NCI-H446 treated with DMSO at 0.1 percent for 48 hours (cell line): ENCODE measurements at regions not wholly inside any gene's neighbourhood (a gene's known extent, or its start where the extent isn't known, plus 50 kb on each side); places are given as distances from the start of the nearest gene placed in this dataset.
"Not testable (repeated sequence)": the region's sequence is repeated elsewhere in the genome, so short reads cannot be mapped to it uniquely, and the experiment has no call there.

Source experiments
- DNase-seq: peaks from one replicate; lab custom pipeline; 2025; lab: John Stamatoyannopoulos, UW

DNA sequence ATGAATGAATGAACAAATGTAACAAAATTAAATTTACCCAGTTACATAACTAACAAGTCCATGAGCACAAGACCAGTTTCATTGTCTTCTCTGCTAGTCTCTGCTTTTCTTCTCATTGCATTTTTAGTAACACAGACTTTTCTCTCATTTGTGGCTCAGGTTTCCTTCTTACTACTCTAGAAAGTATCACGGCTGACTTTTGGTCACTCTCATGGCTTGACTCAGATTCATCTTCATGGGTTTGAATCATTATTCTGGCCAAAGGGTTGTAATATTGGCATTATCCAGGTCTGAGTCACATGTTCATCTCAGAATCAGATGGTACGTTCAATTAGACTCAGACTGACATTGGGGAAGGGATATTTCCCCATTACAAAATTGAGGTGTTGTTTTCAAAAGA, 121.5 kb upstream of the SATB1 start:
- no peak for DNase-seq

DNA sequence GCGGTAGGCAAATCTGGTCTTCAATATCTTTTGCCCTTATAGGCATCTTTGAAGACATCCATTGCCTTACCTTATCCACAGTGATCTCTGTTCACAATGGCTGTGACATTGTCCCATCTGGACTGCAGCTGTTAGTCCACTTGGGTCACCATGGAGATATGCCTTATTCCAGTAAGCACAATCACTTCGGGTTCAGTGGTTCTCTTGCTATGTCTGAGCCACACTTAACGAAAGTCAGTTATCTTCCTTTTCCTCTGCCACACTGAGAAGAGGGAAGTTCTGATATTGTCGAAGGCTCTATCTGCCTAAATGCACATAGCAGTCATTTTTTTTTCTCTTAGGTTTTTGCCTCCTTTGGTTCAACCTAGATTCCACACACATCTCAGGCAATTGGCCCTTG, 119.0 kb upstream of the SATB1 start:
- DNase-seq = no peak

GRCh38 chr3:18538463-18539230, 113.5 kb upstream of the SATB1 start:
- no peak for DNase-seq

- no peak for DNase-seq
Observed at GRCh38 chr3:18533039-18533438, 107.9 kb upstream of the SATB1 start.

- no peak for DNase-seq
Observed at GRCh38 chr3:18531662-18532061, 106.5 kb upstream of the SATB1 start.

- no peak for DNase-seq
Observed at GRCh38 chr3:18529631-18530030, 104.5 kb upstream of the SATB1 start.

GRCh38 chr3:18527691-18528090, 102.6 kb upstream of the SATB1 start:
- no peak for DNase-seq

- DNase-seq = no peak
Observed at GRCh38 chr3:18526667-18527066, 101.5 kb upstream of the SATB1 start.

DNA sequence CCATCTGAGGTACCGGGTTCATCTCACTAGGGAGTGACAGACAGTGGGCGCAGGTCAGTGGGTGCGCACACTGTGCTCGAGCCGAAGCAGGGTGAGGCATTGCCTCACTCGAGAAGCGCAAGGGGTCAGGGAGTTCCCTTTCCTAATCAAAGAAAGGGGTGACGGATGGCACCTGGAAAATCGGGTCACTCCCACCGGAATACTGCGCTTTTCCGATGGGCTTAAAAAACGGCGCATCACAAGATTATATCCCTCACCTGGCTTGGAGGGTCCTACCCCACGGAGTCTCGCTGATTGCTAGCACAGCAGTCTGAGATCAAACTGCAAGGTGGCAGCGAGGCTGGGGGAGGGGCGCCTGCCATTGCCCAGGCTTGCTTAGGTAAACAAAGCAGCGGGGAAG, 91.0 kb upstream of the SATB1 start:
- DNase-seq = not testable (repeated sequence)

DNA sequence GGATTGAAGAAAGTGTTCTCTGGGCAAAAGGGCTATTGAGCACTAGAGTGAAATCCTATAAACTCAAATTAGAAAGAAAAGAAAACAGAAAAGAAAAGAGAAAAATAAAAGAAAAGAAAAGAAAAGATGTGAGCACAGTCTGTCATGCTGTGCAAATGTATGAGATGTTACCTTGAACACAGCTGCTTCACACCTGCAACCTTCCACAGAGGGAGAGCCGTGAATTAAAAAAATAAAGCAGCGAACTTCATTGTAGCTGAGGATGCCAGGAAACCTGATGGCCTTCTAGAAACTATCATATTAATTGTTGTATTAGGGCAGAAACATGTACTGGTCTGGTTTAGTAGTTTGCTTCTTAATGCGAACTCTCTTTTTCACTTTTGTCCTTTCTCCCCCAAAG, 88.0 kb upstream of the SATB1 start:
- DNase-seq = no peak

GRCh38 chr3:18512007-18512406, 86.9 kb upstream of the SATB1 start:
- DNase-seq = no peak

GRCh38 chr3:18510947-18511346, 85.8 kb upstream of the SATB1 start:
- DNase-seq = no peak

DNA sequence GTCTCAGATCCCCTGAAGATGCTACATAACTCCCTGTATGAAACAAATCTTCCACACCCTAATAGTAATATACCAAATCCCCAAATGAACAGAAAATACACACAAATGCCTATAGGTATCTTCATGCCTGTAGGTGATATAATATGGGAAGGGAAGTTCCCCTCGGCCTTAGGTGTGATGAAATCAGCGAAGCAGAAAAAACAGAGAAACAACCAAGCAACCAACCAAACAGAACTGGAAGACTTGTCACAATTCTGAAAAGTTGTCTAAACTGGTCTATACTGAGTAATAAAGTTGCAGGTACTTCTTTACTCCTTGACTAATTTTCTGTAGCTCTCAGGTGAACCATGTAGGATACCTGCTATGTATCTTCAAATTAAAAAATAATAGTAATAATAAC, 82.2 kb upstream of the SATB1 start:
- DNase-seq = no peak

- DNase-seq = no peak
Observed at GRCh38 chr3:18505056-18505455, 79.9 kb upstream of the SATB1 start.

- no peak for DNase-seq
Observed at GRCh38 chr3:18501679-18502343, 76.7 kb upstream of the SATB1 start.

GRCh38 chr3:18500322-18500721, 75.2 kb upstream of the SATB1 start:
- DNase-seq = no peak

DNA sequence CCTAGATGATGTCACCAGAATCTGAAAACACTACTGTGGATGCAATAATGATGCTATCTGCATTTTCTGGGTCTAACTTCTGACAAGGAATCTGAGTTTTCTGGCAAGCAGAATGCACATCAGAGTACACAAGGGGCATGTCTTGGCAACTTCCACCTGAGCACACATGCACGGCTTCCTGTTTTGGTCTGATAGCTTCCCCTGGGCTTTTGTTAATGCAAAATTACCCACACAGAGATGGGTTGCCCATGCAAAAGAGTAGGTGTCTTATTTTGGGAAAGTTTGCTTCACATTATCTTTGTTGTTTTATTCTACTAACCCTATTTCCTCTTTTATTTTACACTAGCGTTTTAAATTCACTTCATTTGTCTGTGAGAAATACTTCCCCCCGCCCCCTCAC, 74.2 kb upstream of the SATB1 start:
- no peak for DNase-seq

GRCh38 chr3:18494251-18494650, 69.1 kb upstream of the SATB1 start:
- DNase-seq = no peak

GRCh38 chr3:18489939-18490338, 64.8 kb upstream of the SATB1 start:
- no peak for DNase-seq

DNA sequence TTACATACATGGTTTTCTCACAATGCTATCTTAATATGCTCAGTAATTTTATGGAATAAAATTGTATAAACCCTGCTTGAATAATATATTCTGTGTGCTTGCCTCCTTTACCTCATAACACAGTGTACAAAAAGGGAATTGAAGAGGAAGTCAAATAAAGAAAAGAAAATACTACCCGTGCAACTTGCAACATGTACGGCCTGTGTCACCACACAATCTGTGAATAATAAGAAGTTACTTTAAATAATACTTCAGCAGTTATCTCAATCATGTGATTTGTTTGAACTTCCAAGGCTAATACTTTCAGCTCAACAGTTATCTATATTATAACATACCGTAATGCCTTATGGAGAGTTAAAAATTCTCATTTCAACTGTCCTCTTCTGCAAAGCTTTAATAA, 58.1 kb upstream of the SATB1 start:
- no peak for DNase-seq

DNA sequence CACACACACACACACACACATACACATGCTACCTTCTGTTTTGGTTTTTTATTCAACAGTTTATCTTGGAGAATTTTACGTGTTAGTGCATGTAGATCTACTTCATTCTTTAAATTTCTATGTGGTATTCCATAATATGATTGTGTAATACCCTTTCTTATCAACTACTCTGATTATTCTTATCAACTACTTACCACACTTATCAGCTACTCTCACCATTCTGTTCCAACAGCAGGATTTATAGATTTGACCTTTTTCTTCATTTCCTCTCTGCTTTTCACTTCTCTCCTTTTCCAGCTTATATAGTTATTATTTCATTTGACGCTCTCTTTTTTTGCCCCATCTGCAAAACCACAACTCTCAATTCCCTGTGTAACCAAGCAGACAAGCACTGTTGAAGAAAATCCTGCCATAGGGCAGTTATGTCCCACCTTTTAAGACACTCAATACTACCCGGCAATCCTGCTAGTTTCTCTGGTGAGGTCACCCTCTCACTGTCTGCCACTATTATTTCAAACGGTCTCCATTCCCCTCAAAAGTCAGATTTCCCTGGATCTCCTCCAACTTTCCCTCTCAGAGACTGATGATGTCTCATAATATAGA, 56.9 kb upstream of the SATB1 start:
- DNase-seq = no peak

DNA sequence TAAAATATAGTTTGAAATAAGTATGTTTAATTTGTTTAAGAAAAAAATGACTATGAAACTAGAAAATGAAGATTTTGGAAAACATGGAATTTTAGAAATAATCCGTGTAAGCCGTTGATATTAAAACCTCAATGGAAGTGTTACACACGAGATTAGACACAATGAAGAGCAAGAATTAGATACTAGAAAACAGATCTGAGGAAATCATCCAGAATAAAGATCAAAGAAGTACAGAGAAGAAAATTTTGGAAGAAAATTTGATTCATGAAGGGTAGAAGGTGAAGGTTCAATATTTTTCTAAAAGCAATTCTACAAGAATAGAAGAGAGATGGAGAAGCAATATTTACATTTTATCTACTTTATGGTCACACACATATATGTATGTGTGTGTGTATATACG, 52.5 kb upstream of the SATB1 start:
- no peak for DNase-seq
